Glutamatergic neuron (in vitro differentiated cells): ENCODE measurements at regions not wholly inside any gene's neighbourhood (a gene's known extent, or its start where the extent isn't known, plus 50 kb on each side); places are given as distances from the start of the nearest gene placed in this dataset.

Experiments
- DNase-seq: peaks from one replicate; pipeline ENCODE4 v3.0.0; 2022
- H3K27ac Mint-ChIP-seq: one replicate; pipeline ENCODE4 v1.8.0; 2020; ENCODE audit warnings: mild to moderate bottlenecking, mixed read lengths, inconsistent platforms; ENCODE audit not compliant: unreplicated experiment
- H3K27me3 Mint-ChIP-seq: one replicate; pipeline ENCODE4 v1.8.0; 2020; ENCODE audit warnings: mild to moderate bottlenecking, moderate library complexity, mixed read lengths, inconsistent platforms; ENCODE audit not compliant: unreplicated experiment
- H3K36me3 Mint-ChIP-seq: one replicate; pipeline ENCODE4 v1.8.0; 2020; ENCODE audit warnings: mild to moderate bottlenecking, mixed read lengths, inconsistent platforms; ENCODE audit not compliant: unreplicated experiment
- H3K4me1 Mint-ChIP-seq: one replicate; pipeline ENCODE4 v1.8.0; 2020; ENCODE audit warnings: mild to moderate bottlenecking, low read depth, mixed read lengths, inconsistent platforms; ENCODE audit not compliant: unreplicated experiment
- H3K4me3 Mint-ChIP-seq: one replicate; pipeline ENCODE4 v1.8.0; 2020; ENCODE audit warnings: mild to moderate bottlenecking, mixed read lengths, inconsistent platforms; ENCODE audit not compliant: unreplicated experiment
- H3K9me3 Mint-ChIP-seq: one replicate; pipeline ENCODE4 v1.8.0; 2020; ENCODE audit warnings: mild to moderate bottlenecking, moderate library complexity, mixed read lengths, inconsistent platforms; ENCODE audit not compliant: unreplicated experiment
- TF ChIP-seq, protein P1 (sequence below): fragments of 200-600 bp; sonication (generic); IDR thresholded peaks from one replicate; pipeline ENCODE4 v1.5.0; 2021; ENCODE audit not compliant: partially characterized antibody, unreplicated experiment

DNA sequence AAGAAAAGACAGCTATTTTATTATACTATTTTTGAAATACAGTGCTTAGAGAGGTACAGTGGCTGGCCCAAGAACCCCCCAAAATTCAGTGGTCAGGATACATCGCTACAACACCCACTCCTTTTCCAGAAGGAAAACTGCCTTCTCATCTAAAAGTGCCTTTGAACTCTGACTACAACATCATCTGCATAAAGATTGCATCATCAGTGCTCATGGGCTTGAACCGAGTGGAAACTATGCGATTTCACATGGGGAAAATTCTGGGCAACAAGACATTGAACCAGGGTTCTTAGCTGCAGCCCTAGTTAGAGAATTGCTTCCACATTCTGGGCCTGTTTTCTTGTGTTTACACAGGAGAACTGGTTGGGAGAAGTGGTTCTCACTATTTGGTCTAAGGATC is 294.6 kb upstream of the SLC14A2 start:
- TF ChIP-seq, protein P1, sequence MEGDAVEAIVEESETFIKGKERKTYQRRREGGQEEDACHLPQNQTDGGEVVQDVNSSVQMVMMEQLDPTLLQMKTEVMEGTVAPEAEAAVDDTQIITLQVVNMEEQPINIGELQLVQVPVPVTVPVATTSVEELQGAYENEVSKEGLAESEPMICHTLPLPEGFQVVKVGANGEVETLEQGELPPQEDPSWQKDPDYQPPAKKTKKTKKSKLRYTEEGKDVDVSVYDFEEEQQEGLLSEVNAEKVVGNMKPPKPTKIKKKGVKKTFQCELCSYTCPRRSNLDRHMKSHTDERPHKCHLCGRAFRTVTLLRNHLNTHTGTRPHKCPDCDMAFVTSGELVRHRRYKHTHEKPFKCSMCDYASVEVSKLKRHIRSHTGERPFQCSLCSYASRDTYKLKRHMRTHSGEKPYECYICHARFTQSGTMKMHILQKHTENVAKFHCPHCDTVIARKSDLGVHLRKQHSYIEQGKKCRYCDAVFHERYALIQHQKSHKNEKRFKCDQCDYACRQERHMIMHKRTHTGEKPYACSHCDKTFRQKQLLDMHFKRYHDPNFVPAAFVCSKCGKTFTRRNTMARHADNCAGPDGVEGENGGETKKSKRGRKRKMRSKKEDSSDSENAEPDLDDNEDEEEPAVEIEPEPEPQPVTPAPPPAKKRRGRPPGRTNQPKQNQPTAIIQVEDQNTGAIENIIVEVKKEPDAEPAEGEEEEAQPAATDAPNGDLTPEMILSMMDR, result no peak
- Mint-ChIP-seq H3K27ac (no peak overlapping the region), H3K27me3 (no peaks in the 10 kb centered on the region)

GRCh38 chr18:45321520-45321919 is 293.8 kb upstream of the SLC14A2 start:
- no peaks in the 10 kb centered on the region for H3K27me3 Mint-ChIP-seq
- H3K4me3 Mint-ChIP-seq, result no peak overlapping the region
- TF ChIP-seq, protein P1, result no peak
- H3K9me3 Mint-ChIP-seq, result peaks cover 3% of the 10 kb centered on the region
- no peak overlapping the region for H3K27ac Mint-ChIP-seq
- peaks cover 3% of the 10 kb centered on the region for H3K4me1 Mint-ChIP-seq
- H3K36me3 Mint-ChIP-seq, result no peaks in the 10 kb centered on the region
- DNase-seq, result no peak

More for the DNA sequence above, 294.6 kb upstream of the SLC14A2 start:
- Mint-ChIP-seq H3K4me1 (peaks cover 3% of the 10 kb centered on the region), H3K36me3 (no peaks in the 10 kb centered on the region), H3K9me3 (peaks cover 5% of the 10 kb centered on the region), H3K4me3 (no peak overlapping the region)
- DNase-seq, result no peak

GRCh38 chr18:45322343-45322742 is 292.9 kb upstream of the SLC14A2 start:
- no peaks in the 10 kb centered on the region for H3K36me3 Mint-ChIP-seq
- TF ChIP-seq, protein P1, result no peak
- H3K4me3 Mint-ChIP-seq, result no peak overlapping the region
- H3K27ac Mint-ChIP-seq, result no peak overlapping the region
- H3K9me3 Mint-ChIP-seq, result peaks cover 3% of the 10 kb centered on the region
- no peak for DNase-seq
- H3K4me1 Mint-ChIP-seq, result peaks cover 3% of the 10 kb centered on the region
- H3K27me3 Mint-ChIP-seq, result no peaks in the 10 kb centered on the region

GRCh38 chr18:45324101-45324494 is 291.2 kb upstream of the SLC14A2 start:
- TF ChIP-seq, protein P1, result no peak
- H3K4me3 Mint-ChIP-seq, result no peak overlapping the region
- no peak for DNase-seq
- peaks cover 3% of the 10 kb centered on the region for H3K4me1 Mint-ChIP-seq
- no peaks in the 10 kb centered on the region for H3K36me3 Mint-ChIP-seq
- no peak overlapping the region for H3K27ac Mint-ChIP-seq
- peaks cover 3% of the 10 kb centered on the region for H3K9me3 Mint-ChIP-seq
- H3K27me3 Mint-ChIP-seq, result no peaks in the 10 kb centered on the region

DNA sequence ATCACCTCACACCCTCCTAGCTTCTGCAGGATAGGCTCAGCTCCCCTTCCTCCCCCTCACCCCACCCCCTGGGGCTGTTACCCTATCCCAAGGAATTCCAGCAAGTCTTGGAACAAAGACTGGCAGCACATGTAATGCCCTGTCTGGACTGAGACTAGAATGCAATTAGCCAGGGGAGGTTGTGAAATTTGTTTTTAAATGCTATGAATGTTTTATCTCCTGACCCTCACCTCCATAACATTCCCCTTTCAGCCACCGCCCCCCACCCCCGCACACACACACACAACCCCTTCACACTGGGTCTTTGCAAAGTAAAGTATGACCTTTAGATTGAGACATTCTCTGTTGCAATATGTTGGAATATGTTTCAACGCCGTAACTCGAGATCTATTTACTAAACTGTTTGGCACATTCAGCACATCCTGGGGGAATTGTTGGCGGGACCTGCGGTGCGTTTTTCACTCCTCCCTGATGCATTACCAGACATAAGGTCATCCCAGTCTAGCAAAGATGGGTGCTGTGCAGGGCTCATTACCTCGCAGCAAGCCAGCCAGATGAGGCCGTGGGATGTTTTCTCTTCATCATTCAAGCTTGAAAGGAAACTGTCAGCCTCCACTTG is 290.7 kb upstream of the SLC14A2 start:
- Mint-ChIP-seq H3K4me3 (no peak overlapping the region), H3K36me3 (no peaks in the 10 kb centered on the region), H3K27me3 (no peaks in the 10 kb centered on the region), H3K4me1 (peaks cover 3% of the 10 kb centered on the region), H3K9me3 (peaks cover 3% of the 10 kb centered on the region), H3K27ac (no peak overlapping the region)
- TF ChIP-seq, protein P1, result no peak
- no peak for DNase-seq
